IPS-NIHi11 (cell line): ENCODE measurements at regions not wholly inside any gene's neighbourhood (a gene's known extent, or its start where the extent isn't known, plus 50 kb on each side); places are given as distances from the start of the nearest gene placed in this dataset.
A peak's percentile ranks its signal among the peaks of the same experiment; 100 is the strongest.

Source experiments
- DNase-seq: peaks from one replicate; pipeline ENCODE4 v3.0.0; 2012; ENCODE audit warnings: mixed read lengths, low spot score

DNA sequence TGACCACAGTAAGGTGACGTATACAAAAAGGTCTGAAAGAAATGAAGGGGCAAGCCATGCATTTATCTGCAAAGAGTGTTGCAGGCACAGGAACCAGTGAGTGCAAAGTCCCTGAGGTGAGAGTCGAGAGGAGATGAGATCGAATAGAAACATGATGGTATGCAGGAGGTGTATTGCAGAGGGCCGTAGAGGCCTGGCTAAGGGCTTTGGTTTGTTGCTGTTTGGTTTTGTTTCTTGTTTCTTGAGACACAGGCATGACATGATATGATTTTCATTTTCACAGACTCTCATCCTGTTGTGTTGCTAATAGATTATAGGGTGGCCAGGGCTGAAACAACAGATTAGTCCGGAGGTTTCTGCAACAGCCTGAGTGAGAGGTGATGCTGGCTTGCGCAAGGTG is 80.4 kb downstream of the HSPH1 start:
- DNase-seq = no peak

DNA sequence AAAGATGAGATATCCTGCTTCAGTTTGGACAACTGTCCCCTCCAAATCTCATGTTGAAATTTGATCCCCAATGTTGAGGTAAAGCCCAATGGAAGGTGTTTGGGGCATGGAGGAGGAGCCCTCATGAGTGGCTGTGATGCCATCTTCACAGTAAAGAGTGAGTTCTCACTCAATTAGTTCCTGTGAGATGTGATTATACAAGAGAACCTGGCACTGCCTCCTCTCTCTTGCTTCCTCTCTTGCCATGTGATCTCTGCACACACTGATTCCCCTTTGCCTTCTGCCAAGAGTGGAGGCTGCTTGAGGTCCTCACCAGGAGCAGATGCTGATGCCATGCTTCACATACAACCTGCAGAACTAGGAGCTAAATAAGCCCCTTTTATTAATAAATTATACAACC is 86.9 kb downstream of the HSPH1 start:
- no peak for DNase-seq

DNA sequence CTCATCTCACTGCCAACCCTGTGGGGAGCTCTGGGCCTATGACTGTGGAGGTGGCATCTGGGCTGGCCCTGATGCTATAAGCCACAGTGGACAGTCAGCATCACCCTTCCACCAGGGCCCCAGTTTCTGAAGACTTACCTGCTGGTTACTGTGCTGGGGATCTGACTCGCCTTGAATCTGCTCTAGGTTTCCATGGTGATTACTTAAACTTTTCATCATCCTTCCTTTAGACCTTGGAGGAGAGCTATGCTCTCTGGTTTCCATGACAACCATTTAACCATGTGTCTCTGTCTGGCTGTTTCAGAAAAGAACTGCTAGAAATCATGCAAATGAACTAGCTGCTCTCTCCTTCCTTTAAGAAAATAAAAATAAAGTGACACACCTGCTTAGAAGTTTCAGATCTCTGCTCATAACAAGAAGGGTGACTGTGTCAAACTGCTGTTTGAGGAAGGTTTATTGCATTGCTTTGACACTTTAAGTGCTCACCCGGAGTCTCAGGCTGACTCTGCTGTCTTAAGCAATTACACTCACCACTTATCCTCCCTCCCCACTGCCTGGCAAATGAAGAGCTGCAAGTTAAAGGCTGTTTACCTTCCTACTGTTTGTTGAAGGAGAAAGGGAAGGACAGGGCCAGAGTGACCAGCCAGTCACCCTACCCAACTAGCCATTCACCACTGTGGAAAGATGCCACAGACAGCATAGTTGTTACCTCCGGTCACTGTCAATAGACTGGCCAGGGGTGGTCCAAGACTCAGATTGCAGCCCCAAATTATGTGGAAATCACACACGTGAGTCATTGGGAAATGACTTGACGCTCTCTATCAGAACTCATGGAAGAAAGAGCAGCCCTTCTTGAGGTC is 87.6 kb downstream of the HSPH1 start:
- no peak for DNase-seq

DNA sequence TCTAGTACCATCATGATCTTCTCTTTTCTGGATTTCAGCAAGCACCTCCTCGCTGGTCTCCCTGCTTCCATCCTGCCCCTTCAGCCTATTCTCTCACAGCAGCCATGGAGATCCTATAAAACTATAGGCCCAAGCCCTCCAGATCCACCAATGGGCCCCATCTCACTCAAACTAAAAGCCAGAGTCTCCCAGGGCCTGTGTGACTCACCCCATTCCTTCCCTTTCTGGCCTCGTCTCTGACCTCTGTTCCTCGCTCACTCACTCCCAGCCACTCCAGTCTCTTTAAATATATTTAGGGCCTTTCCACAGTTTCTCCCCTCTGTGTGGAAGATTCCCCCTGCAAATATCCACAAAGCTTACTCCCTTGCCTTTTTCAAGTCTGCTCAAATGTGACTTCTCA is 89.7 kb downstream of the HSPH1 start:
- no peak for DNase-seq

DNA sequence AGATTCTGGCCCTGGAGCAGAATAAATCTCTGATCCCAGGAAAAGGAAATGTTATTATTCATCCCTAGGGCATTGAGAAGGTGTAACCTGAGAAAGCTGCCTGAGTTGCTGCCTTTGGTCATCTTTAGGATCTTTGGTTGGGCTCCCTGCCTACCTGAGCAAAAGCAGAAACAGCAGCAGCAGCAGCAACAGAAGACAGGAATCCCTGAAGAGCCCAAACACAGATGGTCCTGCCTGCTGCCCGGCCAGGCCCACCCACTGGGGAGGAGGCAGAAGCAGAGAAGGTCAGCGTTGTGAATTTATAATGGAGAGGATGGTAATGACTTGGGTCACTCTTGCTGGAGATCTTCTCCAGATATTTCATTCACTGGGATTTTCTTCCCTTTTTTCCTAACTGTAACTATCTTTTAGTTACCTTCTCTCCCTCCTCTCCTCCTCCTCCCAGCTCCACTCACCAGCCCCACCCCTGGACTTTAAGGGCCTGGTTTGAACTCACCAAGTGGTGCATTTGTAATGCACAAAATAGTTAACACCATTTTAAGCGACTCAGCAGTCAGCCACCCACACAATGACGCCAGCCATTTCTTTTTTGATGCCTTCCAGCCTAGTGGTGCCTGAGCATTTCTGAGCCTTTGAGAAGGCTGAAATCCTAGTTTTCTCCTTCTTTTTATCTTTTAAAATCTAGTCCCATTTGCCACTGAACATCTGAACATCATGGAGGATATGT is 91.7 kb downstream of the HSPH1 start:
- DNase-seq = peak; percentile 35

DNA sequence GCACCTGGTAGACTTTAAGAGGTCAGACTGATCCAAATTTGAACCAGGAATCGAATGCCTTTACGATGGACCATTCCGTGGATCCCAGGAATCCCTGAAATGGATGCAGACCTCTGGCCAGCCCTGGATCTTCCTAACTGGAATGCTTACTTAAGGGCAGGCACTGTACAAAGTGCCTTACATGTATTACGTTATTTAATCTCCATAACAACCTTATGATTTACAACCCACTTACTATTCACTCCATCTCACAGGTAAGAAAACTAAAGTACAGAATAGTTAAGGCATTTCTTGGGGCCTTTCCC is 93.6 kb downstream of the HSPH1 start:
- no peak for DNase-seq

DNA sequence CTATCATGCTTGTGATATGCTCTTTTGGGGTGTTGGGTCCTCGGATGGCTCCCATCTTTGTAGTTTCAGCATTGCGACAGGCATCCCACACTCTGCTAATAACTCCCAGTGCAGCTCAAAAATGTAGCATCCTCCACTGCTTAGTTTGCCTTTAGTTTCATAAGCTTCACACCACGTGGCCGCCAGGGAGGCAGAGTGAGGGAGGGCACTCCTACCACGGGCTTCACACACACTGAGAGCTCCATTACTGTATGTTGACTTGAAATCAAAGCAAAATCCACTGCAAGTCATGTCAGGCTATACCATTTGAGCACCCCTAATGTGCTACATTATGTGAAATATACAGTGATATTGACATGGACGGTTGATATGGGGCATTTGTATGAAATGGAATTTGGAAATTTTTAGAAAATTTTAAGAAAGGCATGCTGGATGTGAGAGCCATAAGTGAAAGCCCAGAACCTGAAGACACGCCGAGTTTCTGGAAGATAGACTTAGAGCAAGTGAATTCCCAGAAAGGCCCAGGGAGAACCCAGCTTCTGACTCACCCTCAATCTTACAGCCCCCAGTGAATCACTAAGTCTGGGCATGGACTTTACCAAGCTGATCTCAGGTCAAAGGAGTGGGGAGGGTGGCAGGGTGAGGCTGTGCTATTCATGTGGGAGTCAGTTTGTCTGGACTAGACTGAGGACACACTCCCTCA is 94.1 kb downstream of the HSPH1 start:
- no peak for DNase-seq

DNA sequence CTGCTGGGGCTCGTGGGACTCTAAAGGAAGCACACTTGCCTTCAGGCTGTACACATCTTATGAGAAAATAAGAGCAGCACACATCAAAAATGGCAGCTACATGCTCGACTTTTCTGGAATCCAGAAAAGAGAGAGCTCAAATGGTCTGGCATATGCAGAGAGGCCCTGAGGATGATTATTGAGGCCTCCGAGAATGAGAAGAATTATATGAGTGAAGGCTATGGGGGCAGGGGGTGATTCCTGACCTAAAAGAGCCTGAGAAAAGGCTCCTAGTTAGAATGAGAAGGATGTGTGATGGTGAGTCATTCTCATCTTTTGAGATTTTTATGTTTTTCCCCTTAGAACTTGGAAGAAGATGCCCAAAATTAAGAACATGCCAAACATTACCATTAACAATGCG is 97.1 kb downstream of the HSPH1 start:
- DNase-seq = no peak

DNA sequence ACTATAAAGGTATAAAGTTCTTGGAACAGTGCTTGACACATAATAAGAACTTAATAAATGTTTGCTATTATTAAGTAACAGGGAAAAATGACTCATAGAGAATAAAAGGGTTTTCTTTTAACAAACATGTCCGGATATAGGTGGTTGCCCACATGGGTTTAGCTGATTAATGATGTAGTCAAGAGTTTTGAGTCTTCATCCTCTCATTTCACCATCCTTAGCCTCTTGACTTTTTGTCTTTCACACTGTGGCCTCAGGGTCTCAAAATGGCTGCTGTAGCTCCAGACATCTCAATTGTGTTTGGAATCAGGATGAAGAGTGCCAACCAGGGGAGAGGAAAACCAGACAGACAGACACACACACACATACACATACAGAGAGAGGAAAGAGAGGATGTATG is 97.9 kb downstream of the HSPH1 start:
- DNase-seq = no peak

DNA sequence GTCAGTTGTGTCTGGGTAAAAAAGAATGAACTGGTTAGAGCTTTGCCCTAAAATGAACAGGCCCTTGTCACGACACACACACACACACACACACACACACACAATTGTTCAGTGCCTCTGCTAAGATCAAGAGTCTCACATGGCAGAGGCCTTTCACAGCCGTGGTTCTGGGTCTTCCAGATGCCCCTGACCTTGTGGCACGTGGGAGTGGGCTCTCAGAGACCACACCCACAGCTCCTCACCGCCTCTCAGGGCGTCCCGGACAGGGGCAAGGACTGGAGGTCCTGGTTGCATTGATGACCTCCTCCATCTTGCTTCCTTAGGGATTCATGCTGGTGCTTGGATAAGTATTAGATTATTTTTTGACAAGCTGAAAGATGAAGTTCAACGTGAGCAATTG is 101.0 kb downstream of the HSPH1 start:
- DNase-seq = no peak

DNA sequence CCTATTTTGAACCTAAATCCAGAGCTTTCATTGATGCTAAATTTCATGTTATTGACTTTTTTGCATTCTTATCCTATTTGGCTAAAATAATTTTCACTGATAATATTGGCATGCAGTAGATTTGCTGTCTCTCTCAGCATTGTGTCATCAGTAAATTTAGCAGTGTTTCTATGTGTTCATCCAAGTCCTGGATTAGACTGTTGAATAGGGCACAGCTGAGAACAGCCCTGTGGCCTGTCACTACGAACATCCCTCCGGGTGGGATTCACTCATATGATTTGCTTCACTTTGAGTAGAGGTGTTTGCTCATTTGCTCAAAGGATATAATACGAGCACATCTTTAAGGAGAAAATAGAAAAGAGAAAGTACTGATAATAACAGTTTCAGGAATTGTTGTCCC is 101.5 kb downstream of the HSPH1 start:
- DNase-seq = no peak

DNA sequence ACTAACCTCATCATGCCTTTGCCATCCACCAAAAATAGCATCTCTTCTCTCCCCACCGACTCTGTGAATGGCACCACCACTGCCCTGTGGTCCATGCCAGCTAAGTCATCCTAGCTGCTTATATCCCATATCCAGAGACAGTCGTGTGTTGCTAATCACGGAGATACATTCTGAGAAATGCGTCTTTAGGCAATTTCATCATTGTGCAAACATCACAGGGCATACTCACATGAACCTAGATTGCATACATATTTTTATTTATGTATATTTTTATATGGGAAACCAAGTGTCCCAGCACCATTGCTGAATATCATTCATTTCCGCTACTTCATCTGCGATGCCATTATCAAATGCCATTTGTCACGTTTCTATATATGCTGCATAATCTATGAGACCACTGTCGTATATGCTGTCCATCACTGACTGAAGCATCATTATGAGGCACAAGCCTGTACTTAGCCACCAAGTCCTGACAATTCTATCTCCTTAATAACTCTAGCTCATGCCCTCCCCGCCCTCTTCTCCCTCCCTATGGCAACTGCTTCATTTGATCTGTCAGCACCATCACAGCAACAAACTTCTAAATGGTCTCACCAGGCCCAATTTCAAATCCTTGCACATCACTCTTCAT is 104.2 kb downstream of the HSPH1 start:
- DNase-seq = no peak

DNA sequence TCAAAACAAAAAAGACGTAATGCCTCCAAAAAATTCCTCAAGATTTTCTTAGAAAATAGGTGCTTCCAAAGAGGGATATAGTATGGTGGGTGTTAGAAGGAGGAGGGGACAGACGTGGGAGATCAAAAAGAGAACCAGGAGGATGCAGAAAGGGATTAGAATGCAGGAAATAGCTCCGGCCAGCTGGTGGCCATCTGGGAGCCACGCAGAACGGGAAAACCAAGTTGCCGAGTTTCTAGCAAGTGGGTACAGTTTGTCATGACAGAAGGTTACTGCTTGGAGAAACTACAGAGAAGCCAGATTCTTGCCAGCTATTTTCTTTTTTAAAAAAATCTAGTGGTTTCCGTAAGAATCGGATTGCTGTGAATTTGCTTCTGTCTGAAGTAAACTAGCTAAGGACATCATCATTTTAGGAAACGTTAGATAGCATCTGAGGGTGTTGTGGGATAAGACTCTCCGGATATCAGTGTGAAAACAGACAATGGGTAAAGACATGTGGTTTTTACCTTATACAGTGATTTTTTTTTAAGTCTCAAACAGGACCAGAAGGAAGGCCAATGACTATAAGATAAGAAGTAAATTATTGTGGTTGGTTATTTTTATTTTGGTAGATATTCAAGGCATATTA is 104.9 kb downstream of the HSPH1 start:
- no peak for DNase-seq

DNA sequence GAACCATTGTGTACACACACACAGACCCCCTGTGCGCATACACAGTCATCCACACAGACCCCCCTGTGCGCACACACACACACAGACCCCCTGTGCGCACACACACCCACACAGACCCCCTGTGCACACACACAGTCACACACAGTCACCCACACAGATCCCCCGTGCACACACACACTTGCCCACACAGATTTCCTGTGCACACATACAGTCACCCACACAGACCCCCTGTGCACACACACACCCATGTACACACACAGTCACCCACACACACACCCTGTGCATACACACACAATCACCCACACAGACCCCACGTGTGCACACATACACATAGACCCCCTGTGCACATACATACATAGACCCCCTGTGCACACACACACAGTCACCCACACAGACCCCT is 106.1 kb downstream of the HSPH1 start:
- no peak for DNase-seq

DNA sequence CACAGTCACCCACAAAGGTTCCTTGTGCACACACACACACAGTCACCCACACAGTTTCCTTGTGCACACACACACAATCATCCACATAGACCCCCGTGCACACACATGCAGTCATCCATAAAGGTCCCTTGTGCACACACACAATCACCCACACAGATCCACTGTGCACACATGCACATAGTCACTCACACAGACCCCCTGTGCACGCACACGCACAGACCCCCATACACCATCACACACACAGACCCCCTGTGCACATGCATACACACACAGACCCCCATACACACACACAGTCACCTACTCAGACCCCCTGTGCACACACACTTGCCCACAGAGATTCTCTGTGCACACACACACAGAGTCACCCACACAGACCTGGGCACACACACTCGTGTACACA is 107.1 kb downstream of the HSPH1 start:
- no peak for DNase-seq

DNA sequence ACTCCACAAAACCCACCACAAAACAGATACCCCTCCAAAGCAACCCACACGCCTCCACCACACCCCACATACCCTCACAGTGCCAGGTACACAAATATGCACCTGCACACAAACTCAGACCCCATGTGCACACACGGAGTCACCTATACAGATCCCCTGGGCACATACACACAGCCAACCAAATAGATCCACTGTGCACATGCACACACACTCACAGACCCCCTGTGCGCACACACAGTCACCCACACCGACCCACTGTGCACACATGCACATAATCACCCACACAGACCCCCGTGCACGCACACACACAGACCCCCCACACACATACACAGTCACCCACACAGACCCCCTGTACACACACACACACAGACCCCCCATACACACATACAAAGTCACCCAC is 107.8 kb downstream of the HSPH1 start:
- DNase-seq = no peak

DNA sequence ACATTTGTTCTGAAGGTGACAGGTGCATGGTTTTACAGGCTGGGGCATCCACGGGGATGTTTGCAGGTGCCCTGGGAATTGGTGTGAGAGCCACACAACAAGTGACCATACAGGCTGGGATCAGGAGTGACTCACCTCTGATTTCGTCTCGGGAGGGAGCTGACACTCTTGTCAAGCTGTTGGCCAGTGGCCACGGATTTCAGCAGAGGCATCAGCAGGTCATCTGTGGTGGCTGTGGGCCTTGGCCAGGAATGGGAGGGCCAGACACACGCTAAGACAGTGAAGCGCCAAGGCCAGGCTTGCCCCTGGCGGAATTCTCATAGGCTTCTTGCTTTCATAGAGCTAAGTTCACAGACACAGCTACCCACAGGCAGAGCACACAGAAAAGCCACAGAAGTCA is 108.6 kb downstream of the HSPH1 start:
- no peak for DNase-seq

DNA sequence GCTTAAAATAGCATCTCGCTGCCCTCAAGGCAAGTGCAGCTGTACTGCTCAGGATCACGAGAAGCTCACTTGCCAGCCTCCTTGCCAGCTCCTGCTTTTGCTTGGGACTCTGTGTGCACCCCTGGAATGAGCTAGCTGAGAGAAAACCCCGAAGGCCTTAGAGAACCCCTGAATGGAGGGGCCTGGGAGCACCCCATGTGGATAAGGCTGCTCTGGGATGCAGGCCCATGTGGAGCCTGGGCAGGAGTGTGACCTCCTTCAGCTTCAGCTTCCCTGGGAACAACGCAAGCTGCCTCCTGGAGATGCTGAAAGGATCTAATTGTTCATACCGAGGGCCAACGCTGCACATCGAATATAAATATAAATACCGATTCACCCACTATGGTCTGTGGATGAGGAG is 109.2 kb downstream of the HSPH1 start:
- DNase-seq = no peak

DNA sequence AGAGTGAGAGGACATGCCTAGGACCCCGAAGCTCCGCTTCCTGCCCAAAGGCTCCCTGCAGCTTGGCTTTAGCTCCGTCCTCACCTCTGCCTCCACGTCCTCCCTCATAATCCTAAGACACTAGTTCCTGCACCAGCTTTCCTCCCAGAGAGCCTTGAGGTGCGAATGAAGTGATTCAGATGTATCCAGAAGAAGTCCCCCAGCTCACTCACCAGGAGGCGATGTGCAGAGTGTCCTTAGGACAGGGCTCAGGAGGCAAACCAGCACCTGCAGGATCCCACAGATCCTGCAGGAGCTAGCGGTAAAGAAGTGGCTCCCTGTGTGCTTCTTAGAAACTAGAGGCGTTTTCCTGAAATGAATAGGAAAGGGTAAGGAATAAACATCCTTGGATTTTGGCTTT is 109.7 kb downstream of the HSPH1 start:
- peak; percentile 33 for DNase-seq

DNA sequence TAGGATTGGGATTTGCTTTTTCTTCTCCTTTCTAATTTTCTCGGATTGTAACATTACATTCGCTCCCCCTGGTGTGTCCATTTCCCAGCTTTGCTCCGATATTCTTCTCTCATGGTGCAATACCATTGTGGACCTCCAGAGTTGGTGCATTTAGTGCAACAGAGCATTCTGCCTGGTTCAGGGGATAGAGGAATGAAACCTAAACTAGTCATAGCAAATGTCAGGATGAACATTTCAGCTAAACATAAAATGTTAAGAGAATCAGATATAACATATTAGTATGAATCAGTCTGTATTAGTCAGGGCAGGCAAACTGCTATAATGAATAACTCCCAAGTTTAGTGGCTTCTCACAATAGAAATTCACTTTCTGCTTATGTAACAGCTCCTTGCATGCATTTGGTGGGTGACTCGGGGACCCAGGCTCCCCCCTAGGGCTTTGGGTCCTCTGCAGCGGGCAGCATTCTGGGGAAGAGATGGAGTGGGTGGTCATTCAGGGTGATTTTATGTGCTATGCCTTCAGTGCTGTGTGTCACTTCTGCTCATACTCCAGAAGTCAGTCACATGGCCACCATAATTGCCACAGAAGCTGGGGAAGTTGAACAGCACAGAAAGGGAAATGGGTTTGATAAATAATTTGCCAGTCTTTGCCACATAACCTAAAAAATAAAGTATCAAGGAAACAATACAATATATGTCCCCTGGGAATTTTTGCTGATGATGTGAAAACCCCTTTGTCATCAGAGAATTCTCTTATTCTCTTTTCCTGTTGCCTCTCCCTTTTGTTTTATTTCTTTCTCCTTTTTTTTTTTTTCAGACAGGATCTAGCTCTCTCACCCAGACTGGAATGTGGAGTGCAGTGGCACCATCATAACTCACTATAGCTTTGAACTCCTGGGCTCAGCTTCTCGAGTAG is 111.0 kb downstream of the HSPH1 start:
- no peak for DNase-seq

DNA sequence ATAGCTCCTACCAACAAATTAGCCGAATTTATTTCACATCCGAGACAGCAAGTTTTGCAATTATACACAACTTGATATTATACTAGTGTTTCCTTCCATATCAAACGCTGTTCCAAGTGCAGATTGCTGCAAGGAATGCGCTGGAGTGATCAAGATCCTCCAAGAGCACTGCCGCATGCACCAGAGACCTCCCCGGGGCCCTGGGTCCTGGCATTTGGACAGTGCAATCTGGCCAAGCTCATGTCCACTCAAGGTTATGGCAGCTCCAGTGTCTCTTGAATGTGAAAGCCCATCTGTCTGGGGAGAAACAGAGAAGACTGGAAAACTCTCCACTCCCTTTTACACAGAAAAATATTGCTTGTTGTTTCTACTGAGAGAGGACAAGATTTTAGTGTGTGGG is 111.9 kb downstream of the HSPH1 start:
- DNase-seq = no peak
